PC-9 (cell line): ENCODE measurements at regions not wholly inside any gene's neighbourhood (a gene's known extent, or its start where the extent isn't known, plus 50 kb on each side); places are given as distances from the start of the nearest gene placed in this dataset.

Experiments used
- BruUV-seq: library from RNA; stranded (reverse); fragments of 400-500 nt; replicated peaks from 2 replicates; lab custom pipeline; 2021; lab: Mats Ljungman, UMichigan
- CTCF ChIA-PET: fragments of 300-600 bp; sonication (Branson Sonifier 250); formaldehyde crosslinking; loops from one replicate; lab custom pipeline; 2022; ENCODE audit warnings: antibody characterized with exemption; lab: Charles Lee
- POLR2A ChIA-PET: fragments of 300-600 bp; sonication (Branson Sonifier 250); formaldehyde crosslinking; loops from one replicate; lab custom pipeline; 2022; ENCODE audit warnings: antibody characterized with exemption; ENCODE audit not compliant: unreplicated experiment; lab: Charles Lee
- DNase-seq, 2 experiments: peaks; one replicate each; pipeline versions ENCODE4 v3.0.0 to v3.0.0-alpha.2; 2015 to 2022; ENCODE audit warnings: mixed read lengths in 1 of 2
- H2AFZ ChIP-seq: fragments of 200-600 bp; sonication (generic); 2 replicates; pipeline ENCODE4 v1.8.1; 2017; ENCODE audit warnings: antibody characterized with exemption
- H3F3A ChIP-seq: fragments of 200-600 bp; sonication (generic); 2 replicates; pipeline ENCODE4 v1.8.1; 2017; ENCODE audit warnings: antibody characterized with exemption, mild to moderate bottlenecking, low read depth; ENCODE audit not compliant: insufficient read depth
- H3K27ac ChIP-seq: fragments of 200-600 bp; sonication (generic); 2 replicates; pipeline ENCODE4 v1.6.1; 2016; ENCODE audit warnings: mixed run types
- H3K27me3 ChIP-seq: fragments of 200-600 bp; sonication (generic); 2 replicates; pipeline ENCODE4 v1.6.1; 2016; ENCODE audit warnings: low read depth, mixed run types; ENCODE audit not compliant: insufficient read depth
- H3K36me3 ChIP-seq: fragments of 200-600 bp; sonication (generic); 2 replicates; pipeline ENCODE4 v1.6.1; 2016; ENCODE audit warnings: low read depth, mixed run types
- H3K4me1 ChIP-seq: fragments of 200-600 bp; sonication (generic); replicated peaks from 2 replicates; pipeline ENCODE4 v1.6.1; 2016; ENCODE audit warnings: mixed run types; ENCODE audit not compliant: insufficient read depth
- H3K4me2 ChIP-seq: fragments of 200-600 bp; sonication (generic); 2 replicates; pipeline ENCODE4 v1.6.1; 2017; ENCODE audit warnings: mixed run types
- H3K4me3 ChIP-seq: fragments of 200-600 bp; sonication (generic); 2 replicates; pipeline ENCODE4 v1.6.1; 2016; ENCODE audit warnings: mixed run types
- H3K79me2 ChIP-seq: fragments of 200-600 bp; sonication (generic); 2 replicates; pipeline ENCODE4 v1.6.1; 2017; ENCODE audit warnings: low read depth, mixed run types
- H3K9me2 ChIP-seq: fragments of 200-600 bp; sonication (generic); 2 replicates; pipeline ENCODE4 v1.8.1; 2017; ENCODE audit warnings: mild to moderate bottlenecking; ENCODE audit not compliant: insufficient read depth
- H3K9me3 ChIP-seq: fragments of 200-600 bp; sonication (generic); 2 replicates; pipeline ENCODE4 v1.8.1; 2016; ENCODE audit warnings: low read depth; ENCODE audit not compliant: insufficient read depth
- H4K20me1 ChIP-seq: fragments of 200-600 bp; sonication (generic); 2 replicates; pipeline ENCODE4 v1.8.1; 2017; ENCODE audit not compliant: insufficient read depth
- CTCF ChIP-seq: fragments of 200-600 bp; sonication (generic); conservative IDR thresholded peaks from 2 replicates; pipeline ENCODE4 v1.6.1; 2017; ENCODE audit warnings: mixed run types, antibody characterized with exemption, mild to moderate bottlenecking, moderate library complexity
- EZH2 ChIP-seq: fragments of 200-600 bp; sonication (generic); IDR thresholded peaks from 2 replicates; pipeline ENCODE4 v1.8.0; 2017; ENCODE audit warnings: antibody characterized with exemption, low read depth
- intact Hi-C: fragments of 100-400 bp; cut with micrococcal nuclease; formaldehyde crosslinking; loops from one replicate; pipeline ENCODE4 v1.10.0; 2022; ENCODE audit not compliant: unreplicated experiment

GRCh38 chr2:239638376-239638775 is 237.6 kb upstream of the HDAC4 start:
- intact Hi-C loops = no loop called here
- no peak for DNase-seq
- Histone ChIP-seq H3K4me2 (no peak overlapping the region), H3K79me2 (no peaks in the 10 kb centered on the region), H2AFZ (no peak overlapping the region), H3K9me3 (0 out of 2 replicates have a peak, but pooled peaks cover 3% of the 10 kb centered on the region), H3K27ac (no peak overlapping the region), H3K36me3 (no peaks in the 10 kb centered on the region), H3F3A (peaks cover 6% of the 10 kb centered on the region; the same call in 1 of the 2 replicates), H3K4me3 (no peak overlapping the region), H3K4me1 (no peaks in the 10 kb centered on the region), H3K27me3 (peaks cover 56% of the 10 kb centered on the region), H4K20me1 (no peaks in the 10 kb centered on the region), H3K9me2 (no peaks in the 10 kb centered on the region)
- TF ChIP-seq CTCF (no peak), EZH2 (no peak)
- no TSS peak for BruUV-seq
- ChIA-PET CTCF (no interaction called here), POLR2A (no interaction called here)

- intact Hi-C loops = no loop called here
- no peak for DNase-seq
- ChIA-PET CTCF (no interaction called here), POLR2A (interaction anchor here (0.6 kb wide), 1 partner anchor 56 kb away, joined by 33 read pairs; no protein-coding TSS in a partner anchor)
- Histone ChIP-seq H4K20me1 (no peaks in the 10 kb centered on the region), H3K9me3 (no peaks in the 10 kb centered on the region), H3K4me2 (no peak overlapping the region), H3F3A (no peaks in the 10 kb centered on the region), H3K36me3 (no peaks in the 10 kb centered on the region), H3K27ac (no peak overlapping the region), H2AFZ (no peak overlapping the region), H3K4me1 (no peaks in the 10 kb centered on the region), H3K27me3 (peaks cover 70% of the 10 kb centered on the region), H3K9me2 (no peaks in the 10 kb centered on the region), H3K4me3 (no peak overlapping the region), H3K79me2 (no peaks in the 10 kb centered on the region)
- no TSS peak for BruUV-seq
- TF ChIP-seq EZH2 (no peak), CTCF (no peak)
These were observed 236.0 kb upstream of the HDAC4 start for GRCh38 chr2:239636808-239637207.

- no peaks in the 10 kb centered on the region for H3K36me3 ChIP-seq
- H3K27ac ChIP-seq = no peak overlapping the region
- DNase-seq = no peak
- H3K27me3 ChIP-seq = peaks cover 70% of the 10 kb centered on the region
- no TSS peak for BruUV-seq
- H4K20me1 ChIP-seq = no peaks in the 10 kb centered on the region
- H3K9me2 ChIP-seq = no peaks in the 10 kb centered on the region
- H3K4me3 ChIP-seq = no peak overlapping the region
- H3F3A ChIP-seq = no peaks in the 10 kb centered on the region
- TF ChIP-seq CTCF (no peak), EZH2 (no peak)
- POLR2A ChIA-PET = no interaction called here
- no peak overlapping the region for H3K4me2 ChIP-seq
- no peaks in the 10 kb centered on the region for H3K4me1 ChIP-seq
- H3K79me2 ChIP-seq = no peaks in the 10 kb centered on the region
- no peak overlapping the region for H2AFZ ChIP-seq
- intact Hi-C loops = no loop called here
- CTCF ChIA-PET = no interaction called here
- H3K9me3 ChIP-seq = no peaks in the 10 kb centered on the region
These were observed 233.9 kb upstream of the HDAC4 start for GRCh38 chr2:239634769-239635168.
